ENCODE measurements at regions not wholly inside any gene's neighbourhood (a gene's known extent, or its start where the extent isn't known, plus 50 kb on each side); places are given as distances from the start of the nearest gene placed in this dataset.
"Not testable (repeated sequence)": the region's sequence is repeated elsewhere in the genome, so short reads cannot be mapped to it uniquely, and the experiment has no call there.

DNA sequence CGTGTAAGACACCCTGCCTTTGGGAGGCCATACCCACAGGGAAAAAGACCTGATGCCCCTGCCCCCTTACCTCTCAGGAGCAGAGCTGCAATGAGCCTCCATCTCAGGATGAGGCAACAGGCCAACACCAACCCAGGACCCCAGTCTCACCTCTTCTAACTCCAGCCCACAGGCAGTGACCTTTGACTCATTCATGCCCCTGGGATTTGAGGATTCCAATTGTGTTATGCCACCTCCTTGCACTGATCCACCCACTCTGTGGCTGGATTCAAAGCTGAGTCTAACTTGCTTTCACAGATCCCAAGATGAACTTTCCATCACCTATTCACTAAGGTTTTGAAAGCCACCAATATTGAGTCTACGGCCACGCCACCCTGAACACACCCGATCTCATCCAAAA lies 64.7 kb downstream of the MINAR1 start:
- DNase-seq = no peak
- no peak overlapping the region for H3K27ac ChIP-seq
- H3K36me3 ChIP-seq = no peaks in the 10 kb centered on the region
- TF ChIP-seq CTCF (IDR thresholded peaks at IDR 0.05) = no peak
- H3K27me3 ChIP-seq = peaks cover 0 to 35% (median 14%) of the 10 kb centered on the region in 7 donors
- ATAC-seq = no peak
- no peaks in the 10 kb centered on the region for H3K4me1 ChIP-seq
- intact Hi-C loops (cut with DNase I) = no loop called here
- WGBS, 2 donors = 87 to 94% methylated on average over 4 of the region's 4 CpGs
- no peaks in the 10 kb centered on the region for H3K9me3 ChIP-seq
- no peak overlapping the region for H3K4me3 ChIP-seq

- H3K4me3 ChIP-seq = no peak overlapping the region
- no peak overlapping the region for H3K27ac ChIP-seq
- 55 to 58% methylated on average over 5 of the region's 5 CpGs for WGBS, 2 donors
- no peaks in the 10 kb centered on the region for H3K4me1 ChIP-seq
- no peaks in the 10 kb centered on the region for H3K9me3 ChIP-seq
- intact Hi-C loops (cut with DNase I) = no loop called here
- DNase-seq (no peak), ATAC-seq (no peak)
- H3K27me3 ChIP-seq = peaks cover 0 to 16% (median 9%) of the 10 kb centered on the region in 7 donors
- TF ChIP-seq CTCF (IDR thresholded peaks at IDR 0.05) = no peak
- H3K36me3 ChIP-seq = no peaks in the 10 kb centered on the region
These were observed 69.0 kb downstream of the MINAR1 start for GRCh38 chr15:79501086-79501485.

- peaks cover 0 to 16% (median 9%) of the 10 kb centered on the region in 7 donors for H3K27me3 ChIP-seq
- H3K4me1 ChIP-seq = no peaks in the 10 kb centered on the region
- no peaks in the 10 kb centered on the region for H3K36me3 ChIP-seq
- no peaks in the 10 kb centered on the region for H3K9me3 ChIP-seq
- no peak overlapping the region for H3K27ac ChIP-seq
- WGBS, 2 donors = 57 to 59% methylated on average over 4 of the region's 4 CpGs
- DNase-seq (no peak), ATAC-seq (no peak)
- no peak for TF ChIP-seq CTCF (IDR thresholded peaks at IDR 0.05)
- no peak overlapping the region for H3K4me3 ChIP-seq
- intact Hi-C loops (cut with DNase I) = no loop called here
These were observed 73.8 kb downstream of the MINAR1 start for GRCh38 chr15:79505956-79506355.

DNA sequence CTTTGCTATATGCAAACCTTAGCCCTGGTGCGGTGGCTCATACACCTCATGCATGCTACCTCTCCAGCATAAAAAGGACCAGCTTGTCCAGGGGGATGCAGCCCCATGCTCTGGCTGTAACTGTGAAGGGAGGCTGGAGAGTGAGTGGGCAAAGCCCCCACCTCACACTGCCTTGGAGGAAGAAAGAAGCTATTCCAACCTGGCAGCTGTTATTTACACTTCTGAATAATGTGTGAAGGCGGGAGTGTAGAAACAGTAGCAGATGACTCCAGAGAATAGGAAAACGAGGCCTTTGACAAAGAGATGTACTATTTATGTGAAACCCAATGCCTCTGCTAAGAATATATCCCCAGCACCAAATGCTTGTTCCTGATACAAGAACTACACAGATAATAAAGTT lies 80.7 kb downstream of the MINAR1 start:
- H3K27ac ChIP-seq; H3K4me1 ChIP-seq; H3K9me3 ChIP-seq; ATAC-seq; DNase-seq; intact Hi-C loops (cut with DNase I); H3K4me3 ChIP-seq; H3K36me3 ChIP-seq: not testable (repeated sequence)
- peaks cover 0 to 17% (median 1%) of the 10 kb centered on the region in 7 donors for H3K27me3 ChIP-seq
- WGBS, 2 donors = 64 to 66% methylated on average over 2 of the region's 3 CpGs

- Histone ChIP-seq H3K4me3 (no peak overlapping the region), H3K4me1 (no peaks in the 10 kb centered on the region), H3K36me3 (no peaks in the 10 kb centered on the region), H3K27me3 (peaks cover 0 to 20% (median 7%) of the 10 kb centered on the region in 7 donors), H3K27ac (no peak overlapping the region), H3K9me3 (no peaks in the 10 kb centered on the region)
- 83 to 84% methylated on average over 8 of the region's 8 CpGs for WGBS, 2 donors
- TF ChIP-seq CTCF (IDR thresholded peaks at IDR 0.05) = no peak
- intact Hi-C loops (cut with DNase I) = no loop called here
- ATAC-seq (no peak), DNase-seq (no peak)
These were observed 81.3 kb downstream of the MINAR1 start for GRCh38 chr15:79513417-79513816.
